ENCODE measurements at regions not wholly inside any gene's neighbourhood (a gene's known extent, or its start where the extent isn't known, plus 50 kb on each side); places are given as distances from the start of the nearest gene placed in this dataset.

GRCh38 chr5:118711727-118712126, 276.6 kb downstream of the DTWD2 start:
- no TSS peak for BruUV-seq (replicated peaks)
- H4K20me1 ChIP-seq (replicated peaks; ENCODE audit: control insufficient read depth, extremely low read depth, insufficient read depth, low read length), result no peaks in the 10 kb centered on the region
- DNase-seq (ENCODE audit: low read depth, low spot score), result no peak
- CTCF ChIA-PET, result no interaction called here
- H3K9ac ChIP-seq (replicated peaks; ENCODE audit: extremely low read depth, insufficient read depth, low read length), result no peak overlapping the region
- dilution Hi-C loops (cut with MboI; ENCODE audit: extremely low pct_ligation_motif_present, low sequenced_read_pairs) (no loop called here), intact Hi-C loops (cut with micrococcal nuclease) (no loop called here)
- H3K27me3 ChIP-seq (ENCODE audit: control insufficient read depth in 2 of 2, insufficient read depth in 2 of 2, low read length in 2 of 2), result no peaks in the 10 kb centered on the region
- H3K79me2 ChIP-seq (ENCODE audit: control insufficient read depth, insufficient read depth, low read length), result no peaks in the 10 kb centered on the region
- no peak overlapping the region for H3K4me2 ChIP-seq (ENCODE audit: insufficient read depth, low read length)
- no peak for TF ChIP-seq FOS (IDR thresholded peaks at IDR 0.05; ENCODE audit: borderline replicate concordance, insufficient read depth, low read length)
- no peak for TF ChIP-seq POLR2AphosphoS5 (IDR thresholded peaks at IDR 0.05; ENCODE audit: insufficient read depth, low read depth, low read length)
- TF ChIP-seq EZH2 (IDR thresholded peaks at IDR 0.05; ENCODE audit: borderline replicate concordance, low read depth, low read length, severe bottlenecking), result no peak
- TF ChIP-seq MYC (IDR thresholded peaks at IDR 0.05; ENCODE audit: low read depth, low read length), result no peak
- TF ChIP-seq CTCF (IDR thresholded peaks at IDR 0.05; ENCODE audit: extremely low read depth in 1 of 2, insufficient read depth in 1 of 2, low read depth in 1 of 2, low read length in 2 of 2), result no peak
- TF ChIP-seq JUN (IDR thresholded peaks at IDR 0.05; ENCODE audit: borderline replicate concordance, insufficient read depth, insufficient read length, low read depth), result no peak
- no peak for TF ChIP-seq POLR2A (IDR thresholded peaks at IDR 0.05; ENCODE audit: low read depth, low read length)
- TF ChIP-seq GATA2 (IDR thresholded peaks at IDR 0.05; ENCODE audit: insufficient read depth, insufficient read length, low read depth, low read length), result no peak
- TF ChIP-seq MAX (IDR thresholded peaks at IDR 0.05; ENCODE audit: insufficient read depth, insufficient read length), result no peak
- H3K9me1 ChIP-seq (replicated peaks; ENCODE audit: control insufficient read depth, extremely low read depth, insufficient read depth, low read length), result no peaks in the 10 kb centered on the region
- no peak for FAIRE-seq
- no peaks in the 10 kb centered on the region for H3K36me3 ChIP-seq (ENCODE audit: control insufficient read depth in 2 of 2, extremely low read depth in 1 of 2, insufficient read depth in 2 of 2, low read length in 2 of 2)
- POLR2A ChIA-PET, result no interaction called here
- H3K27ac ChIP-seq (ENCODE audit: insufficient read depth, low read depth, low read length), result no peak overlapping the region
- no peaks in the 10 kb centered on the region for H3K9me3 ChIP-seq (replicated peaks; ENCODE audit: control insufficient read depth, insufficient read depth, low read length)
- H3K4me3 ChIP-seq (replicated peaks in 1 of 3; ENCODE audit: insufficient read depth in 1 of 3, low read depth in 1 of 3, low read length in 3 of 3), result no peak overlapping the region
- H2AFZ ChIP-seq (ENCODE audit: low read depth, low read length), result no peak overlapping the region
- H3K4me1 ChIP-seq (ENCODE audit: control insufficient read depth, extremely low read depth, insufficient read depth, low read length), result no peaks in the 10 kb centered on the region
